ENCODE measurements at regions not wholly inside any gene's neighbourhood (a gene's known extent, or its start where the extent isn't known, plus 50 kb on each side); places are given as distances from the start of the nearest gene placed in this dataset.

DNA sequence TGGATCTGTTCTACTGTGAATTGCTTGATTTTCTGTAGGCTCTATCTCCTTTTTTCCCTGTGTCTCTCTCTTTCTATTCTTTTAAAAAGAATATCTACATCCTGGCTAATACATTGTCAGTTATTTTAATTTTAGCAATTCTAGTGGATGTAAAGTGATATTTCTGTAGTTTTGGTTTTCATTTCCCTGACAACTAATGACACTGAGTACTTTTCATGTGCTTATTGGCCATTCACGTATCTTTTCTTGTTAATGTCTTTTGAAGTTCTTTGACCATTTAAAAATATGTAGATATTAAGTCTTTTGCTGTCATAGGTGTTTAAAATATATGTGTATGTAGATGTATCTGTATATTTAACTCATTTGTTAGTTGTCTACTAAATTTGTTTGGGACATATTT lies 59.0 kb upstream of the SOX3 start (continued):
- TF ChIP-seq, protein P1, sequence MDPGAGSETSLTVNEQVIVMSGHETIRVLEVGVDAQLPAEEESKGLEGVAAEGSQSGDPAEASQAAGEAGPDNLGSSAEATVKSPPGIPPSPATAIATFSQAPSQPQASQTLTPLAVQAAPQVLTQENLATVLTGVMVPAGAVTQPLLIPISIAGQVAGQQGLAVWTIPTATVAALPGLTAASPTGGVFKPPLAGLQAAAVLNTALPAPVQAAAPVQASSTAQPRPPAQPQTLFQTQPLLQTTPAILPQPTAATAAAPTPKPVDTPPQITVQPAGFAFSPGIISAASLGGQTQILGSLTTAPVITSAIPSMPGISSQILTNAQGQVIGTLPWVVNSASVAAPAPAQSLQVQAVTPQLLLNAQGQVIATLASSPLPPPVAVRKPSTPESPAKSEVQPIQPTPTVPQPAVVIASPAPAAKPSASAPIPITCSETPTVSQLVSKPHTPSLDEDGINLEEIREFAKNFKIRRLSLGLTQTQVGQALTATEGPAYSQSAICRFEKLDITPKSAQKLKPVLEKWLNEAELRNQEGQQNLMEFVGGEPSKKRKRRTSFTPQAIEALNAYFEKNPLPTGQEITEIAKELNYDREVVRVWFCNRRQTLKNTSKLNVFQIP (CRISPR knock-in tag; IDR thresholded peaks at IDR 0.05; ENCODE audit: borderline replicate concordance, low read depth) = no peak
- TF ChIP-seq, protein P2, sequence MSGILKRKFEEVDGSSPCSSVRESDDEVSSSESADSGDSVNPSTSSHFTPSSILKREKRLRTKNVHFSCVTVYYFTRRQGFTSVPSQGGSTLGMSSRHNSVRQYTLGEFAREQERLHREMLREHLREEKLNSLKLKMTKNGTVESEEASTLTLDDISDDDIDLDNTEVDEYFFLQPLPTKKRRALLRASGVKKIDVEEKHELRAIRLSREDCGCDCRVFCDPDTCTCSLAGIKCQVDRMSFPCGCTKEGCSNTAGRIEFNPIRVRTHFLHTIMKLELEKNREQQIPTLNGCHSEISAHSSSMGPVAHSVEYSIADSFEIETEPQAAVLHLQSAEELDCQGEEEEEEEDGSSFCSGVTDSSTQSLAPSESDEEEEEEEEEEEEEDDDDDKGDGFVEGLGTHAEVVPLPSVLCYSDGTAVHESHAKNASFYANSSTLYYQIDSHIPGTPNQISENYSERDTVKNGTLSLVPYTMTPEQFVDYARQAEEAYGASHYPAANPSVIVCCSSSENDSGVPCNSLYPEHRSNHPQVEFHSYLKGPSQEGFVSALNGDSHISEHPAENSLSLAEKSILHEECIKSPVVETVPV (CRISPR knock-in tag; IDR thresholded peaks at IDR 0.05) = no peak
- TF ChIP-seq OSR1 (CRISPR knock-in tag; IDR thresholded peaks at IDR 0.05) (no peak), GLIS3 (CRISPR knock-in tag; IDR thresholded peaks at IDR 0.05) (no peak), RARB (CRISPR knock-in tag; IDR thresholded peaks at IDR 0.05) (no peak)
